ENCODE measurements at regions not wholly inside any gene's neighbourhood (a gene's known extent, or its start where the extent isn't known, plus 50 kb on each side); places are given as distances from the start of the nearest gene placed in this dataset.

GRCh38 chr5:31113101-31113500, 80.4 kb upstream of the CDH6 start:
- no peak overlapping the region for H3K4me3 ChIP-seq (ENCODE audit: low read length)
- no peak for TF ChIP-seq ZNF274 (IDR thresholded peaks at IDR 0.05; ENCODE audit: low read depth, low read length)

DNA sequence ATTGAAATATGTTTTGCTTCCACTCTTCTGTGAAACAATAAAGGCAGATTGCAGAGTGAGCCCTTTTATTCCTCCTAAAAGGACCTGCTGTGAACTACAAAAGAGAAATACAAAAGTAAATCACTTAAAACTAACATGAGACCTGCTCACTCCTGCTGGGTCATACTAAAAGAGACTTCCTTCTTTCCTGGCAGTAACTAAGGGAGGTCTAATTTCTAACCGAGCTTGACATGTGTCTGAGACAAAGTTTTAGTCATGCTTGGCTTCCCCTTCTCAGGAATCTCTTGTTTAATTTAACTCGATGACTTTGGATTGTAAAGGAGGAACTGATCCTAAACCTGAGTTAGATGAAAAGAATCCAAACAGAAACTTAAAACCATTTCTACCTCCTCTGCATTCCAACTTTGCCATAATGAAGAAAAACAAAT, 86.4 kb upstream of the CDH6 start:
- no peak overlapping the region for H3K4me3 ChIP-seq (ENCODE audit: low read length)
- TF ChIP-seq ZNF274 (IDR thresholded peaks at IDR 0.05; ENCODE audit: low read depth, low read length), result no peak

- no peak for TF ChIP-seq ZNF274 (IDR thresholded peaks at IDR 0.05; ENCODE audit: low read depth, low read length)
- no peak overlapping the region for H3K4me3 ChIP-seq (ENCODE audit: low read length)
These were observed 86.8 kb upstream of the CDH6 start for GRCh38 chr5:31106691-31107090.

GRCh38 chr5:31106278-31106677, 87.2 kb upstream of the CDH6 start:
- H3K4me3 ChIP-seq (ENCODE audit: low read length), result no peak overlapping the region
- TF ChIP-seq ZNF274 (IDR thresholded peaks at IDR 0.05; ENCODE audit: low read depth, low read length), result no peak

DNA sequence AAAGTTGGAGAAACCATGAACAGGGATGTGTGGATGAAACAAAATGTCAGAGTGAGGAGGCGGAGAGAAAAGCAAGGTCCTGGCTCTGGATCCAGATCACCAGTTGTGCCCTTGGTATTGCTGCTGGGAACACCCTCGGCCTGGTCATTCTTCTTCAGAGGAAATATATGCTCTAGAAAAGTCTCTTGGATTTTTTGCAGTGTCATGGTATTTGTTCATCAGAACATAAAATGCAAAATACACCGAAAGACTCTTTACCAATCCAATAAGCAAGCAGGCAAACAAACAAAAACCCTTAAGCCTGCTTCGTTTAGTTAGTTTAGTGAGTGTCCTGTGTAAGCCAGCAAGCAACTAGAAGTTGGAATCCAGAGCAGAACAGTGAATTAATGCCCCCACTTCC, 88.7 kb upstream of the CDH6 start:
- TF ChIP-seq ZNF274 (IDR thresholded peaks at IDR 0.05; ENCODE audit: low read depth, low read length), result no peak
- no peak overlapping the region for H3K4me3 ChIP-seq (ENCODE audit: low read length)

- no peak overlapping the region for H3K4me3 ChIP-seq (ENCODE audit: low read length)
- no peak for TF ChIP-seq ZNF274 (IDR thresholded peaks at IDR 0.05; ENCODE audit: low read depth, low read length)
These were observed 92.6 kb upstream of the CDH6 start for GRCh38 chr5:31100781-31101310.

- no peak overlapping the region for H3K4me3 ChIP-seq (ENCODE audit: low read length)
- TF ChIP-seq ZNF274 (IDR thresholded peaks at IDR 0.05; ENCODE audit: low read depth, low read length), result no peak
These were observed 93.4 kb upstream of the CDH6 start for GRCh38 chr5:31100047-31100575.

DNA sequence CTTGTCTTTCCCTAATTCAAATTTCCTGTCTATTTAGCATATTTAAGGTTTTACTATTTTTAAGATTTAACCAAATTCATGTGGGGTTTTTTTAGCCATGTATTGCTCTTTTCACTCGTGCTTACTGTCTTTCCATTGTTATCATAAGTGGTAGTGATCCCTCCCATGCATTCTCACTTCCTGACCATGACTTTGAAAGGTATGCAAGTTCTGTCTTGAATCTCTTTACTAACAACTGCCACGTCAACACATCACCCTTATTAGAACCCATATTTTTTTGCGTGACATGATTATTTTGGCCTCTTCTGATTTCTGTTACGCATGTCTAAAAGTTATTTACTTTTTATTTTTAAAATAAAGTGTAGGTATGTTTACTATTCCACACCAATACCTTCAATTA, 94.7 kb upstream of the CDH6 start:
- no peak for TF ChIP-seq ZNF274 (IDR thresholded peaks at IDR 0.05; ENCODE audit: low read depth, low read length)
- no peak overlapping the region for H3K4me3 ChIP-seq (ENCODE audit: low read length)

DNA sequence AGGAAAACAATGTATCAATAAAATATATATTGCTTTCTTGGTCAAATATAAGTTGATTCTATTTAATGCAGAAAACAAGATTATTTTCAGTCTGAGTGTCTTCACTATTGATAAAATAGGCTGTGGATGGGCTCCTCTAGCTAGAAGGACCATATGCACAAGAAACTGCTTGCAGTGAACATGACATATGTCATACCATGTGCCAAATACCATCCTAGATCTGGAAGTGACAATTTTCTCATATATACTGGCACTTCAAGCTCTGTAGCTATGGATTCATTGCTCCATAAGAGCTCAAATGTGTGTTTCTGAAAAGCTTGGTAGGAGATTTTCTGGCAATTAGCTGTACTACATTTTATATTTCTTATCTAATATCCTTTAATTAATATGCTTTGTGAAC, 95.6 kb upstream of the CDH6 start:
- no peak for TF ChIP-seq ZNF274 (IDR thresholded peaks at IDR 0.05; ENCODE audit: low read depth, low read length)
- H3K4me3 ChIP-seq (ENCODE audit: low read length), result no peak overlapping the region

GRCh38 chr5:31096238-31096865, 97.1 kb upstream of the CDH6 start:
- TF ChIP-seq ZNF274 (IDR thresholded peaks at IDR 0.05; ENCODE audit: low read depth, low read length), result no peak
- H3K4me3 ChIP-seq (ENCODE audit: low read length), result no peak overlapping the region

DNA sequence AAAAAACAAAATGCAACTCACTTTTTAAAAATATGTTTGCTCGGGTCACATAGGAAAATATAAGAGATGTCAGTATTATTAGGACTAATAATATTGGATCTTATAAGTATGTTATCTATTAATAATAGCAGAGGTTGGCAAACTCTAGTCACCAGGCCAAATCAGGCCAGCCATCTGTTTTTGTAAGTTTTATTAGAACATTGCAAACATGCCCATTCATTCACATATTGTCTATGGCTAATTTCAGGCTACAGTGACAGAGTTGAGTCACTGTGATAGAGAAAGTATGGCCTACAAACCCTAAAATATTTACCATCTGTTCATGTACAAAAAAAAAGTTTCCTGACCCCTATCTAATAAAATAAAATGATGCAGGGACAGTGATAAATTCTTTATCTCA, 97.7 kb upstream of the CDH6 start:
- no peak for TF ChIP-seq ZNF274 (IDR thresholded peaks at IDR 0.05; ENCODE audit: low read depth, low read length)
- no peak overlapping the region for H3K4me3 ChIP-seq (ENCODE audit: low read length)

DNA sequence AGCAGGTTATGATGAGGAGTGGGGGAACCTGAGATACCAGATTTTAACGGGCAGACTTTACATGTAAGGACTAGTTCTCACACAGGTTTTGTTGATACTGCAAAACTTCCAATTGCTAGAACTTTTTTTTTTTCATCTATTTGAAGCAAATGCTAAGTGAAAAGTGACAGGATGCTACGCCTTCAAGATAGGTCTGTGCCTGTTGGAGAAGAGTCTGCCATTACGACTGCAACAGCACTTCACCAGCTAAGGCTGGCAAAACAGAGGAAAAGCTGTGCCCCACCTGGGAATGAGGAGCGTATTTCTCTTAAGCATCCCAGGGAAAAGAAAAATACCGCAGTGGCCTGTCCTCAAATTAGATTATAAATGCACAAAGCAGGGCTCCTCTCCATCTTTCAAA, 102.0 kb upstream of the CDH6 start:
- no peak for TF ChIP-seq ZNF274 (IDR thresholded peaks at IDR 0.05; ENCODE audit: low read depth, low read length)
- no peak overlapping the region for H3K4me3 ChIP-seq (ENCODE audit: low read length)

DNA sequence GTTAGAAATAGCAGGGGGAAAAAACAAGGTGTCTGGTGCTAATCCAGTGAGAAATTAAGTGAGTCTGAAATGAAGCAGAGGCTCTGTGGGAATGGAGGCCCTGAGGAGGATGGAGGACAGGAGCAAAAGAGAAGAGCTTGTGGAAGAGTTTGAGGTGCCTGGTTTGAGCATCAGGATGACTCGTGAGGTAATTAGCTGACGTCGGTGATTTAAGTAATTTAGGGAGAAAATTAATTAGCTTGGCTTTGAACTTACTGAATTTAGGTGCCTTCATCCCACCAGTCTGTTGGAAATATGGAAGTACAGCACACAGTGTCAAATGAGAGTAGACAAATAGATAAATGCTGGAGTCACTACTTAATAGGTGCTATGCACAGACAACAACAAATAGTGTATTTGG, 103.0 kb upstream of the CDH6 start:
- H3K4me3 ChIP-seq (ENCODE audit: low read length), result no peak overlapping the region
- TF ChIP-seq ZNF274 (IDR thresholded peaks at IDR 0.05; ENCODE audit: low read depth, low read length), result no peak

DNA sequence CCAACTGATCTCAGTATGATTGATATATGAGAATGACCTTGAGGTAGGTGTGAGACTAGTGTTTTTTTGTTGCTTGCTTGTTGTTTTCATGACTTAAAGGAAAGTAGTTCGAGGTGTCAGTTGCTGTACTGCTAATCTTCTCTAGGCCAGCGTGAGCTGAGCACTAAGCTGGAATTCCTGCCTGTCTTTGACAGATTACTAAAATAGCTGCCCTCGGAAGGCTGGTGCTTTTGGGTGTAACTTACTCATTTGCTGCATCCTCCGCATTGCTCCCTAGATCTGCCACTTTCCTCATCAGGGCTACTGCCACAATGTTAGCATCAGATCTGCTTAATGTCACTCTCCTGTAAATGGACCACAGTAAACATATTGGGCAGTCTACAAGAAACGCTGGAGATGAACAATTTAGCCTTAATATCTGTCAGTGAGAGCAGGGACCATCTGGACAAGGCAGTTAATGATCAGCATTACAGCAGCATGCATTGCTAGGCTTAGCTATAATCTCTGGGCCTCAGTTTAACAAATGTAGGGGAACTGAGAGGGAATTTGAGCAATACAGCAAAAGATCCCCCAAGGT, 106.6 kb upstream of the CDH6 start:
- TF ChIP-seq ZNF274 (IDR thresholded peaks at IDR 0.05; ENCODE audit: low read depth, low read length), result no peak

DNA sequence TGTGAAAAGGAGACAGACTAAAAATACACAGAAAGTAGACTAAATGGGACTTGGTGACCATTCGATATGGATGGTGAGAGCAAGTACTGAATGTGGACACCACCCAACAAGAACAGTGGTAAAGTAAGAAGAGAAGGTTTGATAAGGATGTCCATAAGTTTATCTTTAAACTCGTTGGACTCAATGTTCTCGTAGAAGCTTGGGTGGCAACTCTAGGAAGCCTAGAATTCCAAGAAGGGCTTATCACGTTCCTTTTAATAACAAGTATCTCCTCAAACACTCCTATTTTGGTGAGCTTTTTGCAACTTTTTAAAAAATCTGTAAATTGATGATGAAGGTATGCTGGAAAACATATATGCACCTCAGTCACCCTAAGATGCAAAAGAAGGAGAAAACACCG, 108.6 kb upstream of the CDH6 start:
- no peak for TF ChIP-seq ZNF274 (IDR thresholded peaks at IDR 0.05; ENCODE audit: low read depth, low read length)
- H3K4me3 ChIP-seq (ENCODE audit: low read length), result no peak overlapping the region

More for the DNA sequence above, 106.6 kb upstream of the CDH6 start:
- H3K4me3 ChIP-seq (ENCODE audit: low read length), result no peak overlapping the region
